MM.1S (cell line): ENCODE measurements at regions not wholly inside any gene's neighbourhood (a gene's known extent, or its start where the extent isn't known, plus 50 kb on each side); places are given as distances from the start of the nearest gene placed in this dataset.
A peak's percentile ranks its signal among the peaks of the same experiment; 100 is the strongest.

ENCODE experiments used
- DNase-seq: peaks from one replicate; pipeline ENCODE4 v3.0.0-alpha.2; 2015
- H2AFZ ChIP-seq: fragments of 300-600 bp; sonication (generic); 2 replicates; pipeline ENCODE4 v1.6.0; 2016; ENCODE audit warnings: antibody characterized with exemption, low read length
- H3F3A ChIP-seq: fragments of 300-600 bp; sonication (generic); 2 replicates; pipeline ENCODE4 v1.6.1; 2016; ENCODE audit warnings: mild to moderate bottlenecking, antibody characterized with exemption, low read length, moderate library complexity, mixed read lengths; ENCODE audit not compliant: insufficient read depth
- H3K27ac ChIP-seq: fragments of 300-600 bp; sonication (generic); 2 replicates; pipeline ENCODE4 v1.5.1; 2016; ENCODE audit warnings: mild to moderate bottlenecking, low read length
- H3K27me3 ChIP-seq: fragments of 300-600 bp; sonication (generic); replicated peaks from 2 replicates; pipeline ENCODE4 v1.6.0; 2016; ENCODE audit warnings: low read length; ENCODE audit not compliant: insufficient read depth
- H3K36me3 ChIP-seq: fragments of 300-600 bp; sonication (generic); replicated peaks from 2 replicates; pipeline ENCODE4 v1.6.1; 2016; ENCODE audit warnings: mild to moderate bottlenecking, low read length, mixed read lengths; ENCODE audit not compliant: insufficient read depth
- H3K4me1 ChIP-seq: fragments of 300-600 bp; sonication (generic); 2 replicates; pipeline ENCODE4 v1.6.1; 2016; ENCODE audit warnings: low read length, mixed read lengths
- H3K4me2 ChIP-seq: fragments of 300-600 bp; sonication (generic); 2 replicates; pipeline ENCODE4 v1.6.0; 2016; ENCODE audit warnings: low read depth, low read length
- H3K4me3 ChIP-seq: fragments of 300-600 bp; sonication (generic); 2 replicates; pipeline ENCODE4 v1.5.1; 2016; ENCODE audit warnings: low read length, mixed read lengths
- H3K79me2 ChIP-seq: fragments of 300-600 bp; sonication (generic); 2 replicates; pipeline ENCODE4 v1.6.1; 2016; ENCODE audit warnings: mixed run types, low read length, mixed read lengths
- H3K9ac ChIP-seq: fragments of 300-600 bp; sonication (generic); 2 replicates; pipeline ENCODE4 v1.6.1; 2016; ENCODE audit warnings: low read length, mixed read lengths
- H3K9me2 ChIP-seq: fragments of 300-600 bp; sonication (generic); replicated peaks from 2 replicates; pipeline ENCODE4 v1.6.1; 2016; ENCODE audit warnings: mild to moderate bottlenecking, low read length, mixed read lengths; ENCODE audit not compliant: insufficient read depth
- H3K9me3 ChIP-seq: fragments of 300-600 bp; sonication (generic); replicated peaks from 2 replicates; pipeline ENCODE4 v1.6.1; 2016; ENCODE audit warnings: mild to moderate bottlenecking, low read length, mixed read lengths; ENCODE audit not compliant: insufficient read depth
- H4K20me1 ChIP-seq: fragments of 300-600 bp; sonication (generic); 2 replicates; pipeline ENCODE4 v1.6.1; 2016; ENCODE audit warnings: mild to moderate bottlenecking, low read length, moderate library complexity, mixed read lengths; ENCODE audit not compliant: insufficient read depth
- EZH2 ChIP-seq: fragments of 300-600 bp; sonication (generic); optimal IDR thresholded peaks from 2 replicates; pipeline ENCODE3; 2017; ENCODE audit warnings: low read depth, mild to moderate bottlenecking, antibody characterized with exemption, low read length, mixed read lengths
- EZH2phosphoT487 ChIP-seq: fragments of 300-600 bp; sonication (generic); IDR thresholded peaks from 2 replicates; pipeline ENCODE4 v1.6.1; 2018; ENCODE audit warnings: antibody characterized with exemption, low read length
- TF ChIP-seq, protein P1 (sequence below): fragments of 300-600 bp; sonication (generic); IDR thresholded peaks from 2 replicates; pipeline ENCODE4 v1.5.1; 2016; ENCODE audit warnings: antibody characterized with exemption, low read length, mixed read lengths

- Histone ChIP-seq H3K9me2 (no peaks in the 10 kb centered on the region), H4K20me1 (no peaks in the 10 kb centered on the region), H3K9me3 (no peaks in the 10 kb centered on the region), H3K9ac (no peak overlapping the region), H3K4me1 (no peaks in the 10 kb centered on the region), H3K27ac (no peak overlapping the region), H3K4me3 (no peak overlapping the region), H3K27me3 (no peaks in the 10 kb centered on the region), H3F3A (no peaks in the 10 kb centered on the region), H3K36me3 (no peaks in the 10 kb centered on the region), H3K4me2 (no peak overlapping the region), H3K79me2 (no peaks in the 10 kb centered on the region), H2AFZ (no peak overlapping the region)
- TF ChIP-seq EZH2phosphoT487 = no peak
- no peak for TF ChIP-seq EZH2
- TF ChIP-seq, protein P1, sequence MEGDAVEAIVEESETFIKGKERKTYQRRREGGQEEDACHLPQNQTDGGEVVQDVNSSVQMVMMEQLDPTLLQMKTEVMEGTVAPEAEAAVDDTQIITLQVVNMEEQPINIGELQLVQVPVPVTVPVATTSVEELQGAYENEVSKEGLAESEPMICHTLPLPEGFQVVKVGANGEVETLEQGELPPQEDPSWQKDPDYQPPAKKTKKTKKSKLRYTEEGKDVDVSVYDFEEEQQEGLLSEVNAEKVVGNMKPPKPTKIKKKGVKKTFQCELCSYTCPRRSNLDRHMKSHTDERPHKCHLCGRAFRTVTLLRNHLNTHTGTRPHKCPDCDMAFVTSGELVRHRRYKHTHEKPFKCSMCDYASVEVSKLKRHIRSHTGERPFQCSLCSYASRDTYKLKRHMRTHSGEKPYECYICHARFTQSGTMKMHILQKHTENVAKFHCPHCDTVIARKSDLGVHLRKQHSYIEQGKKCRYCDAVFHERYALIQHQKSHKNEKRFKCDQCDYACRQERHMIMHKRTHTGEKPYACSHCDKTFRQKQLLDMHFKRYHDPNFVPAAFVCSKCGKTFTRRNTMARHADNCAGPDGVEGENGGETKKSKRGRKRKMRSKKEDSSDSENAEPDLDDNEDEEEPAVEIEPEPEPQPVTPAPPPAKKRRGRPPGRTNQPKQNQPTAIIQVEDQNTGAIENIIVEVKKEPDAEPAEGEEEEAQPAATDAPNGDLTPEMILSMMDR = no peak
- DNase-seq = no peak
Observed at GRCh38 chr15:83364501-83364900, 80.0 kb upstream of the BNC1 start.

- H3F3A ChIP-seq = no peaks in the 10 kb centered on the region
- peak overlapping the region; percentile 50 for H3K4me3 ChIP-seq
- TF ChIP-seq EZH2phosphoT487 = no peak
- TF ChIP-seq, protein P1 = no peak
- TF ChIP-seq EZH2 = no peak
- H3K36me3 ChIP-seq = no peaks in the 10 kb centered on the region
- no peaks in the 10 kb centered on the region for H3K79me2 ChIP-seq
- no peaks in the 10 kb centered on the region for H3K27me3 ChIP-seq
- H3K9me3 ChIP-seq = no peaks in the 10 kb centered on the region
- peak overlapping the region; percentile 59 for H3K4me2 ChIP-seq
- H2AFZ ChIP-seq = peak overlapping the region; percentile 40; the same call in 1 of the 2 replicates
- no peaks in the 10 kb centered on the region for H3K4me1 ChIP-seq
- DNase-seq = peak; percentile 50
- no peak overlapping the region for H3K9ac ChIP-seq
- no peaks in the 10 kb centered on the region for H4K20me1 ChIP-seq
- H3K9me2 ChIP-seq = no peaks in the 10 kb centered on the region
- H3K27ac ChIP-seq = no peak overlapping the region
Observed at GRCh38 chr15:83365370-83365938, 81.0 kb upstream of the BNC1 start.

DNA sequence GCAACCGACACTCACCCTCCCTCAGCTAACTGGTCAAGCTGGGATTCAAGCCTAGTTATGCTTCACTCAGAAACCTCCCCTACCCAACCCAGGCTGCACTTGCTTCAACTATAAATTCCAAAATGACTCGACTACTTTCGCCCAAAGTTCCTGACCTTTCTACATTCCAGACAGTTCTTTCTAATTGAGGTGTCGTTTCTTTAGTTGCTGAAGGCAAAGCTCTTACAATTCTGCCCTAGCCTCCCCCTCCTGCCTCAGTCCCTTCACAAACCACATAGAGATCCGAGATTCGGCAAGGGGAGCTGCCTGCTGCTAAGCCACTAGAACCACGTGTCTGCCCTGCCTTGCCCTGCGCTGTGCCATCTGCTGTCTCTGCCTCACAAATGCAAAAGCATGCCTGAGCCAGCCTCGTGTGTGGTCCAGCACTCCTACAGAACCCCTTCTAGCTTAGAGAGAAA, 74.7 kb upstream of the SH3GL3 start:
- TF ChIP-seq EZH2 (no peak), EZH2phosphoT487 (no peak)
- TF ChIP-seq, protein P1 = no peak
- no peaks in the 10 kb centered on the region for H3K27me3 ChIP-seq
- no peak overlapping the region for H3K27ac ChIP-seq
- no peaks in the 10 kb centered on the region for H4K20me1 ChIP-seq
- H3K4me2 ChIP-seq = no peak overlapping the region
- H3K9me2 ChIP-seq = no peaks in the 10 kb centered on the region
- H3K36me3 ChIP-seq = no peaks in the 10 kb centered on the region
- no peaks in the 10 kb centered on the region for H3K9me3 ChIP-seq
- H3K9ac ChIP-seq = no peak overlapping the region
- no peaks in the 10 kb centered on the region for H3K4me1 ChIP-seq
- DNase-seq = no peak
- H3K79me2 ChIP-seq = no peaks in the 10 kb centered on the region
- H2AFZ ChIP-seq = no peak overlapping the region
- no peak overlapping the region for H3K4me3 ChIP-seq
- H3F3A ChIP-seq = no peaks in the 10 kb centered on the region
